ENCODE measurements at regions not wholly inside any gene's neighbourhood (a gene's known extent, or its start where the extent isn't known, plus 50 kb on each side); places are given as distances from the start of the nearest gene placed in this dataset.

- TF ChIP-seq PATZ1 (CRISPR knock-in tag; IDR thresholded peaks at IDR 0.05; ENCODE audit: borderline replicate concordance) (no peak), GLIS3 (CRISPR knock-in tag; IDR thresholded peaks at IDR 0.05) (no peak), CREB5 (CRISPR knock-in tag; IDR thresholded peaks at IDR 0.05; ENCODE audit: low read depth) (no peak), BACH2 (CRISPR knock-in tag; IDR thresholded peaks at IDR 0.05; ENCODE audit: borderline replicate concordance) (no peak), ARNTL (CRISPR knock-in tag; IDR thresholded peaks at IDR 0.05; ENCODE audit: borderline replicate concordance, low read depth) (no peak), ZC3H10 (CRISPR knock-in tag; IDR thresholded peaks at IDR 0.05) (no peak), ESRRG (CRISPR knock-in tag; IDR thresholded peaks at IDR 0.05) (no peak), ZFP3 (CRISPR knock-in tag; IDR thresholded peaks at IDR 0.05) (no peak)
- TF ChIP-seq, protein P1, sequence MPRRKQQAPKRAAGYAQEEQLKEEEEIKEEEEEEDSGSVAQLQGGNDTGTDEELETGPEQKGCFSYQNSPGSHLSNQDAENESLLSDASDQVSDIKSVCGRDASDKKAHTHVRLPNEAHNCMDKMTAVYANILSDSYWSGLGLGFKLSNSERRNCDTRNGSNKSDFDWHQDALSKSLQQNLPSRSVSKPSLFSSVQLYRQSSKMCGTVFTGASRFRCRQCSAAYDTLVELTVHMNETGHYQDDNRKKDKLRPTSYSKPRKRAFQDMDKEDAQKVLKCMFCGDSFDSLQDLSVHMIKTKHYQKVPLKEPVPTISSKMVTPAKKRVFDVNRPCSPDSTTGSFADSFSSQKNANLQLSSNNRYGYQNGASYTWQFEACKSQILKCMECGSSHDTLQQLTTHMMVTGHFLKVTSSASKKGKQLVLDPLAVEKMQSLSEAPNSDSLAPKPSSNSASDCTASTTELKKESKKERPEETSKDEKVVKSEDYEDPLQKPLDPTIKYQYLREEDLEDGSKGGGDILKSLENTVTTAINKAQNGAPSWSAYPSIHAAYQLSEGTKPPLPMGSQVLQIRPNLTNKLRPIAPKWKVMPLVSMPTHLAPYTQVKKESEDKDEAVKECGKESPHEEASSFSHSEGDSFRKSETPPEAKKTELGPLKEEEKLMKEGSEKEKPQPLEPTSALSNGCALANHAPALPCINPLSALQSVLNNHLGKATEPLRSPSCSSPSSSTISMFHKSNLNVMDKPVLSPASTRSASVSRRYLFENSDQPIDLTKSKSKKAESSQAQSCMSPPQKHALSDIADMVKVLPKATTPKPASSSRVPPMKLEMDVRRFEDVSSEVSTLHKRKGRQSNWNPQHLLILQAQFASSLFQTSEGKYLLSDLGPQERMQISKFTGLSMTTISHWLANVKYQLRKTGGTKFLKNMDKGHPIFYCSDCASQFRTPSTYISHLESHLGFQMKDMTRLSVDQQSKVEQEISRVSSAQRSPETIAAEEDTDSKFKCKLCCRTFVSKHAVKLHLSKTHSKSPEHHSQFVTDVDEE (CRISPR knock-in tag; IDR thresholded peaks at IDR 0.05): no peak
Measured at GRCh38 chr2:147509821-147510220, 335.0 kb upstream of the ACVR2A start.
